Spleen (tissue), 11 donors: ENCODE measurements at regions not wholly inside any gene's neighbourhood (a gene's known extent, or its start where the extent isn't known, plus 50 kb on each side); places are given as distances from the start of the nearest gene placed in this dataset.

Experiments used
- DNase-seq: peaks from one replicate; pipeline ENCODE4 v3.0.0-alpha.2; 2020
- H3K27ac ChIP-seq, 8 donors: fragments of 200-600 bp; sonication (generic) in 7 of 8; 1 replicate in 4 of 8; 2 replicates in 4 of 8; pipeline versions ENCODE4 v1.5.0 to v1.8.0; 2016 to 2021; ENCODE audit warnings: inconsistent platforms in 4 of 8, mild to moderate bottlenecking in 4 of 8, moderate library complexity in 1 of 8
- H3K27me3 ChIP-seq, 7 donors: fragments of 200-600 bp; sonication (generic) in 6 of 7; replicated peaks in 1 of 7; 1 replicate in 4 of 7; 2 replicates in 3 of 7; pipeline versions ENCODE4 v1.5.0 to v1.8.0; 2016 to 2021; ENCODE audit warnings: inconsistent platforms in 3 of 7, mild to moderate bottlenecking in 1 of 7
- H3K36me3 ChIP-seq, 6 donors: fragments of 200-600 bp; sonication (generic) in 5 of 6; 1 replicate in 4 of 6; 2 replicates in 2 of 6; pipeline versions ENCODE4 v1.5.0 to v1.8.0; 2016 to 2021; ENCODE audit warnings: inconsistent platforms in 2 of 6
- H3K4me1 ChIP-seq, 6 donors: fragments of 200-600 bp; sonication (generic) in 5 of 6; 1 replicate in 3 of 6; 2 replicates in 3 of 6; pipeline versions ENCODE4 v1.5.0 to v1.8.0; 2016 to 2021; ENCODE audit warnings: inconsistent platforms in 3 of 6
- H3K4me3 ChIP-seq, 8 donors: fragments of 200-600 bp; sonication (generic) in 7 of 8; 1 replicate in 4 of 8; 2 replicates in 4 of 8; pipeline versions ENCODE4 v1.5.0 to v1.8.0; 2016 to 2021; ENCODE audit warnings: inconsistent platforms in 4 of 8, mild to moderate bottlenecking in 4 of 8, moderate library complexity in 2 of 8
- H3K9me3 ChIP-seq, 8 donors: fragments of 200-600 bp; sonication (generic) in 7 of 8; 1 replicate in 4 of 8; 2 replicates in 4 of 8; pipeline versions ENCODE4 v1.5.0 to v1.8.0; 2016 to 2021; ENCODE audit warnings: inconsistent platforms in 4 of 8
- POLR2A ChIP-seq, 3 donors: fragments of 450-650 bp; IDR thresholded peaks; one replicate each; pipeline ENCODE4 v1.5.1; 2017; ENCODE audit warnings: antibody characterized with exemption in 3 of 3, mild to moderate bottlenecking in 1 of 3
- POLR2AphosphoS5 ChIP-seq, 3 donors: sonication (generic); formaldehyde crosslinking; IDR thresholded peaks; one replicate each; pipeline ENCODE4 v1.5.1; 2017; ENCODE audit warnings: antibody characterized with exemption in 3 of 3
- WGBS, 5 donors: extraction: QIAGEN DNeasy Blood & Tissue Kit in 3 of 5; methylation state at CpG; one replicate each; pipeline versions ENCODE4 v1.1.5 to v1.1.7; 2013 to 2018; 5-methylcytosine and 5-hydroxymethylcytosine counted together
- intact Hi-C: fragments of 100-400 bp; cut with DNase I; formaldehyde crosslinking; loops from one replicate; pipeline ENCODE4 v1.15.0; 2023; ENCODE audit warnings: low total_unique reads
- TF ChIP-seq, protein P1 (sequence below), 11 experiments: fragments of 200-600 bp in 7 of 11; fragments of 450-650 bp in 4 of 11; sonication (generic) in 4 of 11; IDR thresholded peaks in 8 of 11; conservative IDR thresholded peaks in 3 of 11; 1 replicate in 7 of 11; 2 replicates in 4 of 11; pipeline versions ENCODE4 v1.4.0 to v1.8.0; 2016 to 2021; ENCODE audit warnings: antibody characterized with exemption in 11 of 11, inconsistent platforms in 4 of 11, mild to moderate bottlenecking in 1 of 11
- donor health status: healthy with polysubstance abuse.
- donor health status: DM: no; HTN: no; CAD: no; lungs with moderate emphysema.
- donor health status: DM: no; HTN: no; CAD: no.
- donor health status: Bipolar disorder and iron deficiency.
- donor health status: healthy.
- donor health status: DM: no; HTN: no; CAD: no.
- donor health status: DM: yes; HTN: yes; CAD: no.

DNA sequence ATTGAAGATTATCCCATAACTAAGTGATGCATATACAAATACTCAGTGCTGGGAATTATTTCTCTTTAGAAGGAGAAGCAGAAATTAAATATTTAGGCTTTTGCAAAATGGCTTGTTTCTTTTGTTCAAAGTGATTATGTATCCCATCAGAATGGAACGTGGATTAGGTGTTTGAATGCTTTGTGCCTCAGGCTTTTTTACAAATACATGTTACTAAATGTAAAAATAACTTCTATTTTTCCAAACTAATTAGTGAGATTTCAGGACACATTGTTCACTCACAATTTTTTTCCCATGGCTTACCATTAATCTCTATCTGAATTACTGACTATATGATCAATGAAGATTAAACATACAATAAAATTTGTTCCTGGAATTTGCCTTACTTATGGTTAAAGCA is 925.9 kb upstream of the CITED2 start:
- Histone ChIP-seq H3K27me3 (no peaks in the 10 kb centered on the region), H3K4me1 (no peaks in the 10 kb centered on the region), H3K4me3 (no peak overlapping the region), H3K27ac (no peak overlapping the region), H3K9me3 (no peaks in the 10 kb centered on the region), H3K36me3 (no peaks in the 10 kb centered on the region)
- 76 to 84% (median 83%) methylated on average over 1 of the region's 1 CpG for WGBS, 5 donors
- no peak for DNase-seq
- intact Hi-C loops: no loop called here
- no peak for TF ChIP-seq POLR2A (IDR thresholded peaks at IDR 0.05)
- TF ChIP-seq, protein P1, sequence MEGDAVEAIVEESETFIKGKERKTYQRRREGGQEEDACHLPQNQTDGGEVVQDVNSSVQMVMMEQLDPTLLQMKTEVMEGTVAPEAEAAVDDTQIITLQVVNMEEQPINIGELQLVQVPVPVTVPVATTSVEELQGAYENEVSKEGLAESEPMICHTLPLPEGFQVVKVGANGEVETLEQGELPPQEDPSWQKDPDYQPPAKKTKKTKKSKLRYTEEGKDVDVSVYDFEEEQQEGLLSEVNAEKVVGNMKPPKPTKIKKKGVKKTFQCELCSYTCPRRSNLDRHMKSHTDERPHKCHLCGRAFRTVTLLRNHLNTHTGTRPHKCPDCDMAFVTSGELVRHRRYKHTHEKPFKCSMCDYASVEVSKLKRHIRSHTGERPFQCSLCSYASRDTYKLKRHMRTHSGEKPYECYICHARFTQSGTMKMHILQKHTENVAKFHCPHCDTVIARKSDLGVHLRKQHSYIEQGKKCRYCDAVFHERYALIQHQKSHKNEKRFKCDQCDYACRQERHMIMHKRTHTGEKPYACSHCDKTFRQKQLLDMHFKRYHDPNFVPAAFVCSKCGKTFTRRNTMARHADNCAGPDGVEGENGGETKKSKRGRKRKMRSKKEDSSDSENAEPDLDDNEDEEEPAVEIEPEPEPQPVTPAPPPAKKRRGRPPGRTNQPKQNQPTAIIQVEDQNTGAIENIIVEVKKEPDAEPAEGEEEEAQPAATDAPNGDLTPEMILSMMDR (IDR thresholded peaks at IDR 0.05 in 8 of 11, conservative IDR thresholded peaks at IDR 0.05 in 3 of 11): no peak
- TF ChIP-seq POLR2AphosphoS5 (IDR thresholded peaks at IDR 0.05): no peak

DNA sequence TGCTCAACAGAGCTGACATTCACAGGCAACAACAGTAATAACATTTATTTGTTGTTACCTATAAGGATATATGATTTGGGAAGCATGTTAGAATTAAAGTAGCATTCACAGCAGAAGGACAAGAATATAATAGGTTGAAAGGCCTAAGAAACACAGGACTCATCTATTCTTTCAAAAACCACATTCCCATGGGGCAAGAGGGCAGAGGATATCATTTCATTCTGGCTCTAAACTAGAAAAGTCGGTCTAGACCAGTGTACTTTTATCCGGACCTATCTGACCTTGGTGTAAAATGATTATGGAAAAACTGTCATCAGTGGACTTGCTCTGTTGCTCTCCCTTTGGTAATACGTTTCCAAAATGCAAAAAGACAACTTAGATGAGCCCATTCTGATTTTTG is 914.7 kb upstream of the CITED2 start:
- DNase-seq: no peak
- no peaks in the 10 kb centered on the region for H3K27me3 ChIP-seq
- peaks cover 0 to 7% (median 0%) of the 10 kb centered on the region in 6 donors for H3K4me1 ChIP-seq
- intact Hi-C loops: no loop called here
- WGBS, 5 donors: 66 to 79% (median 70%) methylated on average over 3 of the region's 3 CpGs
- H3K36me3 ChIP-seq: no peaks in the 10 kb centered on the region
- peaks cover 0 to 15% (median 5%) of the 10 kb centered on the region in 8 donors for H3K9me3 ChIP-seq
- no peak overlapping the region for H3K27ac ChIP-seq
- H3K4me3 ChIP-seq: no peak overlapping the region
- TF ChIP-seq, protein P1 (IDR thresholded peaks at IDR 0.05 in 8 of 11, conservative IDR thresholded peaks at IDR 0.05 in 3 of 11): no peak
- TF ChIP-seq POLR2A (IDR thresholded peaks at IDR 0.05): no peak
- no peak for TF ChIP-seq POLR2AphosphoS5 (IDR thresholded peaks at IDR 0.05)

DNA sequence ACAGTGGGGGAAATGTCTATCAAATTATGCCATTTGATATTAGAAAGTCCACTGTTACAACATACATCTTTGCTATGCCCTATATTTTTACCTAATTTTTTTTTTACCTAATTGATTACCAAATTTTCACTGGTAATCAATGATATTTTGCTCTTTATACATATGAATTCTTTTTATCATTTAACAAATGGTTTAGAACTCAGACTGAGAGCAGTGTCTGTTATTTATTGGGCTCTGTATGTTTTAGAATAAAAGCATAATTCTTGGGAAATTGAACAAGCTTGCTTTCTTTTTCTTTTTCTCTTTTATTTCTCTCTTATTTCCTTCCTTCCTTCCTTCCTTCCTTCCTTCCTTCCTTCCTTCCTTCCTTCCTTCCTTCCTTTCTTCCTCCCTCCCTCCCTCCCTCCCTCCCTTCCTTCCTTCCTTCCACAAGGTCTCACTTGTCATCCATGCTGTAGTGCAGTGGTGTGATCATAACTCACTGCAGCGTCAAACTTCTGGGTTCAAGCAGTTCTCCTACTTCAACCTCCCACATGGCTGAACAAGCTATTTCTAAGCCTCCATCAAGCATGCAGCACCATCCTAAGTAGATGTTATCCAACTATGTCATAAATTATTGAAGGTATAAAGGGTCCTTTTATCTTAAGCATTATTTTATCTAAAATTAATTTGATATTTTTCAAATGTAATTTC is 911.7 kb upstream of the CITED2 start:
- intact Hi-C loops: no loop called here
- H3K27ac ChIP-seq: peak overlapping the region in 2 of 8 donors; percentile 9 to 45

DNA sequence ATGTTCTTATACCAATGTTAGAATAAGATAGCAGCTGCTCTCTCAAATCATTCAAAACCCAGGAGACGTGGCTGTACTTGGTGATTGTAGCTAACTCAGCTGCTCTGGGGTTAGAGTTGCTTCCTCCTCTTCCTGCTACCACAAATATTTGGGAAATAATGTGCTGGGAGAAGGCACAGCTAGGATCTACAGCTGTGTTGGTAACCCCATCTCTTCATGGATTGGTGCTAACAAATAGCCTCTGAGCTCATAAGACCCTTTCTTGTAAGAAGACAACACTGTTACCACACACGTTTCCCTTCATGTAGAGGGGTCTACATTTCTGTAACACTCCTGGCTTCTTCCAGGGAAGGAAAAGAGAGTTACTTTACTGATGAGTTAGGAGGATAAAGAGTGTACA is 911.0 kb upstream of the CITED2 start:
- H3K4me1 ChIP-seq: peaks cover 0 to 7% (median 0%) of the 10 kb centered on the region in 6 donors
- H3K36me3 ChIP-seq: no peaks in the 10 kb centered on the region
- H3K27me3 ChIP-seq: no peaks in the 10 kb centered on the region
- intact Hi-C loops: no loop called here
- 57 to 76% (median 64%) methylated on average over 2 of the region's 2 CpGs for WGBS, 5 donors
- no peaks in the 10 kb centered on the region for H3K9me3 ChIP-seq
- DNase-seq: no peak
- peak overlapping the region in 5 of 8 donors; percentile 9 to 45 (median 15) for H3K27ac ChIP-seq
- no peak overlapping the region for H3K4me3 ChIP-seq
- TF ChIP-seq POLR2A (IDR thresholded peaks at IDR 0.05): no peak
- TF ChIP-seq POLR2AphosphoS5 (IDR thresholded peaks at IDR 0.05): no peak
- TF ChIP-seq, protein P1 (IDR thresholded peaks at IDR 0.05 in 8 of 11, conservative IDR thresholded peaks at IDR 0.05 in 3 of 11): no peak

More for the DNA sequence above, 911.7 kb upstream of the CITED2 start:
- no peaks in the 10 kb centered on the region for H3K27me3 ChIP-seq
- no peak for DNase-seq
- TF ChIP-seq POLR2A (IDR thresholded peaks at IDR 0.05) (no peak), POLR2AphosphoS5 (IDR thresholded peaks at IDR 0.05) (no peak)
- TF ChIP-seq, protein P1 (IDR thresholded peaks at IDR 0.05 in 8 of 11, conservative IDR thresholded peaks at IDR 0.05 in 3 of 11): no peak
- 85 to 96% (median 93%) methylated on average over 1 of the region's 1 CpG for WGBS, 5 donors
- no peak overlapping the region for H3K4me3 ChIP-seq
- no peaks in the 10 kb centered on the region for H3K36me3 ChIP-seq
- peaks cover 0 to 5% (median 0%) of the 10 kb centered on the region in 8 donors for H3K9me3 ChIP-seq
- peaks cover 0 to 7% (median 0%) of the 10 kb centered on the region in 6 donors for H3K4me1 ChIP-seq
